Natural killer cell (primary cell): ENCODE measurements at regions not wholly inside any gene's neighbourhood (a gene's known extent, or its start where the extent isn't known, plus 50 kb on each side); places are given as distances from the start of the nearest gene placed in this dataset.

ENCODE experiments used
- ATAC-seq, 3 donors: fragments of 150-1000 bp in 2 of 3; fragments of 200-7000 bp in 1 of 3; cut with Tn5 transposase; 1 replicate in 1 of 3; 2 replicates in 2 of 3; pipeline ENCODE4 v1.10.0; 2021; ENCODE audit warnings: mild to moderate bottlenecking in 2 of 3, moderate library complexity in 2 of 3
- DNase-seq, 2 donors: peaks; one replicate each; pipeline versions ENCODE4 v3.0.0 to v3.0.0-alpha.2; 2013 to 2021; ENCODE audit warnings: mixed read lengths in 1 of 2
- H3K27ac ChIP-seq: one replicate; pipeline ENCODE4 v1.5.1; 2013; ENCODE audit warnings: mild to moderate bottlenecking, low read length
- H3K27me3 ChIP-seq: one replicate; pipeline ENCODE4 v1.6.1; 2013; ENCODE audit warnings: low read length; ENCODE audit not compliant: control insufficient read depth, insufficient read depth
- H3K36me3 ChIP-seq: one replicate; pipeline ENCODE4 v1.6.1; 2013; ENCODE audit warnings: low read length; ENCODE audit not compliant: control insufficient read depth, insufficient read depth
- H3K4me1 ChIP-seq: one replicate; pipeline ENCODE4 v1.6.1; 2013; ENCODE audit warnings: low read length; ENCODE audit not compliant: control insufficient read depth, insufficient read depth
- H3K4me3 ChIP-seq: one replicate; pipeline ENCODE4 v1.5.1; 2013; ENCODE audit warnings: low read length
- H3K9me3 ChIP-seq: one replicate; pipeline ENCODE4 v1.6.1; 2013; ENCODE audit warnings: low read length; ENCODE audit not compliant: control insufficient read depth, insufficient read depth
- H3K27ac Mint-ChIP-seq, 2 donors: one replicate each; pipeline ENCODE4 v1.8.0; 2022; ENCODE audit warnings: mild to moderate bottlenecking in 2 of 2, mixed read lengths in 2 of 2, moderate library complexity in 1 of 2
- H3K27me3 Mint-ChIP-seq, 2 donors: one replicate each; pipeline ENCODE4 v1.8.0; 2022; ENCODE audit warnings: low read depth in 2 of 2, mixed read lengths in 2 of 2
- H3K36me3 Mint-ChIP-seq: one replicate; pipeline ENCODE4 v1.8.0; 2022; ENCODE audit warnings: mixed read lengths
- H3K4me1 Mint-ChIP-seq, 2 donors: one replicate each; pipeline ENCODE4 v1.8.0; 2022; ENCODE audit warnings: mixed read lengths in 2 of 2
- H3K4me3 Mint-ChIP-seq: one replicate; pipeline ENCODE4 v1.8.0; 2022; ENCODE audit warnings: mild to moderate bottlenecking, moderate library complexity, mixed read lengths
- H3K9me3 Mint-ChIP-seq, 2 donors: one replicate each; pipeline ENCODE4 v1.8.0; 2022; ENCODE audit warnings: mixed read lengths in 2 of 2
- CTCF ChIP-seq: fragments of 200-600 bp; IDR thresholded peaks from one replicate; pipeline ENCODE4 v1.8.0; 2022; ENCODE audit warnings: antibody characterized with exemption
- WGBS: methylation state at CpG from one replicate; pipeline ENCODE4 v1.1.7; 2013; ENCODE audit warnings: missing lambda C conversion rate; ENCODE audit not compliant: insufficient coverage; 5-methylcytosine and 5-hydroxymethylcytosine counted together
- intact Hi-C: fragments of 100-400 bp; cut with micrococcal nuclease; formaldehyde crosslinking; loops from one replicate; pipeline ENCODE4 v1.14.2; 2022

GRCh38 chr5:89934069-89934468 is 475.5 kb downstream of the CETN3 start:
- no peak overlapping the region for H3K27ac Mint-ChIP-seq
- no peak overlapping the region for H3K4me3 Mint-ChIP-seq
- Histone ChIP-seq H3K4me1 (no peaks in the 10 kb centered on the region), H3K4me3 (no peak overlapping the region), H3K36me3 (no peaks in the 10 kb centered on the region), H3K27me3 (no peaks in the 10 kb centered on the region), H3K9me3 (no peaks in the 10 kb centered on the region), H3K27ac (no peak overlapping the region)
- intact Hi-C loops, result no loop called here
- no peak for ATAC-seq
- WGBS, result 75% methylated on average over 1 of the region's 4 CpGs
- H3K27me3 Mint-ChIP-seq, result no peaks in the 10 kb centered on the region
- peaks cover 0 to 5% of the 10 kb centered on the region in 2 donors for H3K9me3 Mint-ChIP-seq
- no peak for TF ChIP-seq CTCF
- DNase-seq, result no peak
- no peaks in the 10 kb centered on the region for H3K4me1 Mint-ChIP-seq
- H3K36me3 Mint-ChIP-seq, result no peaks in the 10 kb centered on the region

GRCh38 chr5:89932771-89933181 is 476.8 kb downstream of the CETN3 start:
- no peaks in the 10 kb centered on the region for H3K4me1 Mint-ChIP-seq
- Histone ChIP-seq H3K9me3 (no peaks in the 10 kb centered on the region), H3K36me3 (no peaks in the 10 kb centered on the region), H3K4me1 (no peaks in the 10 kb centered on the region), H3K27ac (no peak overlapping the region), H3K4me3 (no peak overlapping the region), H3K27me3 (no peaks in the 10 kb centered on the region)
- no peaks in the 10 kb centered on the region for H3K36me3 Mint-ChIP-seq
- TF ChIP-seq CTCF, result no peak
- no peak overlapping the region for H3K4me3 Mint-ChIP-seq
- 36% methylated on average over 2 of the region's 2 CpGs for WGBS
- ATAC-seq (no peak), DNase-seq (no peak)
- no peak overlapping the region for H3K27ac Mint-ChIP-seq
- H3K27me3 Mint-ChIP-seq, result no peaks in the 10 kb centered on the region
- peaks cover 0 to 5% of the 10 kb centered on the region in 2 donors for H3K9me3 Mint-ChIP-seq
- intact Hi-C loops, result no loop called here

- Mint-ChIP-seq H3K36me3 (no peaks in the 10 kb centered on the region), H3K9me3 (peaks cover 0 to 8% of the 10 kb centered on the region in 2 donors), H3K4me1 (no peaks in the 10 kb centered on the region), H3K27ac (no peak overlapping the region), H3K4me3 (no peak overlapping the region), H3K27me3 (no peaks in the 10 kb centered on the region)
- Histone ChIP-seq H3K4me3 (no peak overlapping the region), H3K36me3 (no peaks in the 10 kb centered on the region), H3K9me3 (no peaks in the 10 kb centered on the region), H3K27ac (no peak overlapping the region), H3K27me3 (no peaks in the 10 kb centered on the region), H3K4me1 (no peaks in the 10 kb centered on the region)
- intact Hi-C loops, result no loop called here
- 70% methylated on average over 3 of the region's 5 CpGs for WGBS
- DNase-seq (no peak), ATAC-seq (no peak)
- no peak for TF ChIP-seq CTCF
Measured at GRCh38 chr5:89930591-89931392, 478.8 kb downstream of the CETN3 start.

GRCh38 chr5:89929834-89930233 is 479.7 kb downstream of the CETN3 start:
- intact Hi-C loops, result no loop called here
- Mint-ChIP-seq H3K4me3 (no peak overlapping the region), H3K36me3 (no peaks in the 10 kb centered on the region), H3K27ac (no peak overlapping the region), H3K27me3 (no peaks in the 10 kb centered on the region), H3K4me1 (no peaks in the 10 kb centered on the region), H3K9me3 (peaks cover 0 to 6% of the 10 kb centered on the region in 2 donors)
- no peak overlapping the region for H3K4me3 ChIP-seq
- 83% methylated on average over 1 of the region's 1 CpG for WGBS
- no peaks in the 10 kb centered on the region for H3K9me3 ChIP-seq
- H3K27me3 ChIP-seq, result no peaks in the 10 kb centered on the region
- no peak overlapping the region for H3K27ac ChIP-seq
- TF ChIP-seq CTCF, result no peak
- DNase-seq, result no peak
- ATAC-seq, result no peak
- H3K36me3 ChIP-seq, result no peaks in the 10 kb centered on the region
- H3K4me1 ChIP-seq, result no peaks in the 10 kb centered on the region
